ENCODE measurements at regions not wholly inside any gene's neighbourhood (a gene's known extent, or its start where the extent isn't known, plus 50 kb on each side); places are given as distances from the start of the nearest gene placed in this dataset.

DNA sequence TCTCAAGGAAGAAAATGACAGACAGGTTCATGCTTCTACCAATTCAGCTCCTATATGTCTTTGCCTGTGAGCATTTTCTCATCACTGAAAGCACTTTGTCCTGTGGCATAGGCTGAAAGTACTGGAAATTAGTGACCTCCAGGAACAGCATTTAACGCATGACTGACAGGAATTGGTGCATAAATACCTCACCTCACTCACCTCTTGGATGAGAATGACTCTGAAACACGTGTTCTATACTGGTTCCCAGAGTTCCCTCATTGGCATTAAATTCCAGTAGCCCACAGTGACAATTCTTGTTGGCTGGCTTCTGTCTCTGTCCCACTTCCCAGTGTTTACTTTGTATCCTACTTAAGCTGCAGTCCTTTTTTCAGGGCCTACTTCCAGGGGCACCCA lies 83.4 kb upstream of the MAPRE2 start:
- no peak overlapping the region for H3K4me3 Mint-ChIP-seq
- no peak for TF ChIP-seq CTCF (IDR thresholded peaks at IDR 0.05)
- no peaks in the 10 kb centered on the region for H3K36me3 Mint-ChIP-seq
- WGBS (ENCODE audit: insufficient coverage) = 100% methylated on average over 2 of the region's 2 CpGs
- no peaks in the 10 kb centered on the region for H3K36me3 ChIP-seq (replicated peaks in 1 of 2; ENCODE audit: control insufficient read depth in 1 of 2, insufficient read depth in 2 of 2, low read length in 2 of 2)
- intact Hi-C loops (cut with micrococcal nuclease) = no loop called here
- H3K4me2 ChIP-seq (replicated peaks; ENCODE audit: extremely low read depth, low read length, poor library complexity, severe bottlenecking) = no peak overlapping the region
- no peaks in the 10 kb centered on the region for H3K4me1 Mint-ChIP-seq
- H3K4me1 ChIP-seq (ENCODE audit: control insufficient read depth in 1 of 2, insufficient read depth in 2 of 2, low read length in 2 of 2) = no peaks in the 10 kb centered on the region
- H3K79me2 ChIP-seq (ENCODE audit: insufficient read depth, low read length) = no peaks in the 10 kb centered on the region
- H3K27ac ChIP-seq (ENCODE audit: low read depth in 1 of 2, low read length in 2 of 2) = no peak overlapping the region
- no peak for DNase-seq
- no peaks in the 10 kb centered on the region for H4K20me1 ChIP-seq (ENCODE audit: insufficient read depth, low read length)
- no peak overlapping the region for H3K4me3 ChIP-seq (replicated peaks in 1 of 3; ENCODE audit: low read depth in 2 of 3, low read length in 3 of 3)
- H2AFZ ChIP-seq (ENCODE audit: insufficient read depth, low read depth, low read length, poor library complexity, severe bottlenecking) = no peak overlapping the region
- peaks cover 0 to 7% (median 0%) of the 10 kb centered on the region in 7 donors for H3K9me3 Mint-ChIP-seq
- H3K27me3 ChIP-seq (ENCODE audit: control insufficient read depth in 2 of 2, insufficient read depth in 2 of 2, low read length in 2 of 2) = no peaks in the 10 kb centered on the region
- no peaks in the 10 kb centered on the region for H3K9me3 ChIP-seq (replicated peaks in 1 of 2; ENCODE audit: control insufficient read depth in 1 of 2, insufficient read depth in 1 of 2, low read length in 2 of 2)
- H3K27ac Mint-ChIP-seq = no peak overlapping the region
- no peaks in the 10 kb centered on the region for H3K27me3 Mint-ChIP-seq (ENCODE audit: low read depth in 3 of 3)
- H3K9ac ChIP-seq (ENCODE audit: insufficient read depth, low read length, poor library complexity, severe bottlenecking) = no peak overlapping the region

DNA sequence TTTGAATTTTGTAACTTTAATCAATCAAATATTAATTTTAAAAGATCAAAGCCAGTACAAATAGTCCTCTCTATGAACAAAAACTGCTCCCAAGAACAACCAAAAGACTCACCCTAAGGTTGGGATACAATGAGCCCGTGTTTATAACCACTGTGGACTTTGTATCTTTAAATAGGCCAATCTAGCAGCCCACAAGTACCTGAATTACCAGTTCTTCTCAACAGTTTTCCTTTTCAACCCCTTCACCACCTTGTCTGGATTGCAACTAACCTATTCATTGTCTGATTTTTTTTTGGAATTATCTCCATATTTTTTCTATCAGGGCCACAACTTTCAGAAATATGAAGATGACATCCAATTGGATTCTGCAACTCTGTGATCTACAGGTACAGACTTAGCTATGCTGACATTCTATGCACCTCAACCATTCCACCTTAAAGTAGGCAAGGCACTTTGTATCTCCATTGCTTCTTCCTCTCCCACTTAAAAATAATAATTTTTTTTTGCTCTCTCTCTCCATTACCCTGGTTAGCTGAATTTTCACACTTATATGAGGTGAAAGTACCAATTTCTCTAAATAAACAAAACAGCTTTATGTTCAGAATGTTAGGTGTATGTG lies 81.9 kb upstream of the MAPRE2 start:
- intact Hi-C loops (cut with micrococcal nuclease) = no loop called here
- H3K27me3 Mint-ChIP-seq (ENCODE audit: low read depth in 3 of 3) = peaks cover 0 to 2% (median 0%) of the 10 kb centered on the region in 3 donors
- no peak overlapping the region for H3K4me2 ChIP-seq (replicated peaks; ENCODE audit: extremely low read depth, low read length, poor library complexity, severe bottlenecking)
- peak overlapping the region in 1 of 7 donors; percentile 47 for H3K27ac Mint-ChIP-seq
- no peaks in the 10 kb centered on the region for H3K36me3 ChIP-seq (replicated peaks in 1 of 2; ENCODE audit: control insufficient read depth in 1 of 2, insufficient read depth in 2 of 2, low read length in 2 of 2)
- H3K27ac ChIP-seq (ENCODE audit: low read depth in 1 of 2, low read length in 2 of 2) = no peak overlapping the region
- no peak overlapping the region for H3K4me3 Mint-ChIP-seq
- no peaks in the 10 kb centered on the region for H3K9me3 ChIP-seq (replicated peaks in 1 of 2; ENCODE audit: control insufficient read depth in 1 of 2, insufficient read depth in 1 of 2, low read length in 2 of 2)
- WGBS (ENCODE audit: insufficient coverage) = 100% methylated on average over 1 of the region's 1 CpG
- H3K9ac ChIP-seq (ENCODE audit: insufficient read depth, low read length, poor library complexity, severe bottlenecking) = no peak overlapping the region
- H3K9me3 Mint-ChIP-seq = peaks cover 0 to 7% (median 0%) of the 10 kb centered on the region in 7 donors
- H3K27me3 ChIP-seq (ENCODE audit: control insufficient read depth in 2 of 2, insufficient read depth in 2 of 2, low read length in 2 of 2) = no peaks in the 10 kb centered on the region
- no peak overlapping the region for H2AFZ ChIP-seq (ENCODE audit: insufficient read depth, low read depth, low read length, poor library complexity, severe bottlenecking)
- no peak for TF ChIP-seq CTCF (IDR thresholded peaks at IDR 0.05)
- H3K4me1 ChIP-seq (ENCODE audit: control insufficient read depth in 1 of 2, insufficient read depth in 2 of 2, low read length in 2 of 2) = no peaks in the 10 kb centered on the region
- no peaks in the 10 kb centered on the region for H3K79me2 ChIP-seq (ENCODE audit: insufficient read depth, low read length)
- DNase-seq = no peak
- H3K36me3 Mint-ChIP-seq = no peaks in the 10 kb centered on the region
- H3K4me3 ChIP-seq (replicated peaks in 1 of 3; ENCODE audit: low read depth in 2 of 3, low read length in 3 of 3) = no peak overlapping the region
- H3K4me1 Mint-ChIP-seq = no peaks in the 10 kb centered on the region
- no peaks in the 10 kb centered on the region for H4K20me1 ChIP-seq (ENCODE audit: insufficient read depth, low read length)
